ENCODE measurements at regions not wholly inside any gene's neighbourhood (a gene's known extent, or its start where the extent isn't known, plus 50 kb on each side); places are given as distances from the start of the nearest gene placed in this dataset.

DNA sequence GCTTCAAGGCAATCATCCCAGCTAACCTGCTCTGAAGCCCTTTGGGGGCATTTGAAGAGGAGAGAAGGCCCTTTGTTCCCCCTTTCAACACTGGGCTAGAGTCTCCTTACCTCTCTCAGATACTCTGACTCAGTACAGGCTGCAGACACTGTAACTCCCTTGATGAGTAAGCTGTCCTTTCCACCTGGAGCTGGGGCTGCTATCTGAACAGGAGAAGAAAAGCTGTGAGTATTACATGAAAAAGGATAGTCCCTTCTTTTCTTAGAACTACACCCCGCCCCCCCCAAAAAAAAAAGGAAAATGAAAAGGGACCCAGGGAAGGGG is 186.6 kb upstream of the PLEKHG7 start:
- H3K4me3 ChIP-seq (ENCODE audit: low read depth, low read length), result no peak overlapping the region
- no peaks in the 10 kb centered on the region for H3K4me1 ChIP-seq (ENCODE audit: control insufficient read depth, insufficient read depth, low read length)
- H3K9ac ChIP-seq (ENCODE audit: low read depth, low read length), result no peak overlapping the region
- H3K9me3 ChIP-seq (ENCODE audit: control insufficient read depth, insufficient read depth, low read length), result no peaks in the 10 kb centered on the region
- no peaks in the 10 kb centered on the region for H3K27me3 ChIP-seq (ENCODE audit: control insufficient read depth, insufficient read depth, low read length)
- no peaks in the 10 kb centered on the region for H3K36me3 ChIP-seq (ENCODE audit: control insufficient read depth, insufficient read depth, low read length)

DNA sequence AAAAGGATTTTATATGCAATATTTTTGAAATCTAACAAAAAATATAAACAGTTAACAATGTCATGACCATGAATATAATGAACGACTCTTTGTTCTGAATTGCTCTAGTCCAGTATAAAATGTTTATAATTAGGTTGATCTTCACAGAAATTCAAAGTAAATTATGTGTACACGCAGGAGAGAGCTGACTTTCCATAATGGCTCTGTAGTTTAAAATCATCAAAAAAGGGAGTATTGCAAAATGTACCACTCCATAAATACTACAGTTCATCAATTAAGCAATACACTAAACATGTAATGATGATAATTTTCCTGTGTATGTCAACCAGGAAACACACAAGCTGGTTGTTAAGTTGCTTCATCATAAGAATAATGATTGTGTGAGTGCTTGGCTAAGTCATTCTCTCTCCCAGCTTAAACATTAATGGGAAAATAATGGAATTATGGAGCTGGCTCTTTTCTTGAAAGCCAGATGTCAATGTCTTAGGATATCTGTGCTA is 189.5 kb upstream of the PLEKHG7 start:
- Histone ChIP-seq H3K4me3 (ENCODE audit: low read depth, low read length) (no peak overlapping the region), H3K9me3 (ENCODE audit: control insufficient read depth, insufficient read depth, low read length) (no peaks in the 10 kb centered on the region), H3K9ac (ENCODE audit: low read depth, low read length) (no peak overlapping the region), H3K36me3 (ENCODE audit: control insufficient read depth, insufficient read depth, low read length) (no peaks in the 10 kb centered on the region), H3K4me1 (ENCODE audit: control insufficient read depth, insufficient read depth, low read length) (no peaks in the 10 kb centered on the region), H3K27me3 (ENCODE audit: control insufficient read depth, insufficient read depth, low read length) (no peaks in the 10 kb centered on the region)

DNA sequence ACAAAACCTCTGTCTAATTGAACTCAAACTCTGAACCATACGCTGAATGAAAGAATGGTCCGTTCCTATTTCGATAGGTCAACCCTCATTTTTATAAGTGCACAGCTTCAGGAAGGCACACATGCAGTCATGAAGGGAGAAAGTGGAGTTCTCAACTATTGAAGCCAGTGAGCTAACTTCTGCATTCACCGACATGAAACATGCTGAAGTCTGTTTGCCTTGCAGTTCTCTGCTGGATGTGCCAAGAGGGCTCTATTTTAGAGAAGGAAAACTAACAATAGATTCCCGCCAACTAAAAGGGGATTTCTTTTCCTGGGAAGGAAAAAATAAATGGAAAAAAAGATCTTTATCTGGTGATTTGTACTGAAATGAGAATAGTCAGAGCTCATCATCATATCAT is 191.0 kb upstream of the PLEKHG7 start:
- no peaks in the 10 kb centered on the region for H3K27me3 ChIP-seq (ENCODE audit: control insufficient read depth, insufficient read depth, low read length)
- H3K4me3 ChIP-seq (ENCODE audit: low read depth, low read length), result no peak overlapping the region
- no peaks in the 10 kb centered on the region for H3K4me1 ChIP-seq (ENCODE audit: control insufficient read depth, insufficient read depth, low read length)
- H3K9me3 ChIP-seq (ENCODE audit: control insufficient read depth, insufficient read depth, low read length), result no peaks in the 10 kb centered on the region
- H3K9ac ChIP-seq (ENCODE audit: low read depth, low read length), result no peak overlapping the region
- H3K36me3 ChIP-seq (ENCODE audit: control insufficient read depth, insufficient read depth, low read length), result no peaks in the 10 kb centered on the region

DNA sequence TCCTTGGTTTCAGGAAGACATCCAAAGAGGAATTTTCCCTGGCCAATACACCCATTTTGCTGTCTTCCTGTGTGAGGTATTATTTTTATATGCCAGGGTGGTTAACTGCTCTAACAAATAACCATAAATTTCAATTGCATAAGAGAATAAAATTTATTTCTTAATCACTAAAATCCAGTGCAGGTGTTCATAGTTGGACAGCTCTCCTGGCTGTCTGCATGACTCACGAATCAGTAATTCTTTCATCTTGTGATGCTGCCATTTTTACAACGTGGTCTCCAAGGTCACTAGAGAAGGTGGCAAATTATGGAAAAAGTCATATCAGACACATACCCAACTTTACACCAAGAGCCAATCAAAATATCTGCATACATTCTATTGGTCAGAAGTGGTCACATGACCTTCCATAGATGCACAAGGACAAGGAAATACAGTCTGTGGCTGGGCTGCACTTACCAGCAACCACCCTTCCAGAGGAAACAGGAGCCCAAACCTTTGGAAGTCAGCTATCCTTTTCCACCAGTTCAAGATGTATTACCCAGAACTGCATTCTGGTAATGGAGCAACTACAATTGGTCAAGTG is 193.5 kb upstream of the PLEKHG7 start:
- peaks cover 8% of the 10 kb centered on the region for H3K4me1 ChIP-seq (ENCODE audit: control insufficient read depth, insufficient read depth, low read length)
- no peaks in the 10 kb centered on the region for H3K9me3 ChIP-seq (ENCODE audit: control insufficient read depth, insufficient read depth, low read length)
- no peaks in the 10 kb centered on the region for H3K36me3 ChIP-seq (ENCODE audit: control insufficient read depth, insufficient read depth, low read length)
- H3K9ac ChIP-seq (ENCODE audit: low read depth, low read length), result no peak overlapping the region
- H3K27me3 ChIP-seq (ENCODE audit: control insufficient read depth, insufficient read depth, low read length), result no peaks in the 10 kb centered on the region
- no peak overlapping the region for H3K4me3 ChIP-seq (ENCODE audit: low read depth, low read length)

DNA sequence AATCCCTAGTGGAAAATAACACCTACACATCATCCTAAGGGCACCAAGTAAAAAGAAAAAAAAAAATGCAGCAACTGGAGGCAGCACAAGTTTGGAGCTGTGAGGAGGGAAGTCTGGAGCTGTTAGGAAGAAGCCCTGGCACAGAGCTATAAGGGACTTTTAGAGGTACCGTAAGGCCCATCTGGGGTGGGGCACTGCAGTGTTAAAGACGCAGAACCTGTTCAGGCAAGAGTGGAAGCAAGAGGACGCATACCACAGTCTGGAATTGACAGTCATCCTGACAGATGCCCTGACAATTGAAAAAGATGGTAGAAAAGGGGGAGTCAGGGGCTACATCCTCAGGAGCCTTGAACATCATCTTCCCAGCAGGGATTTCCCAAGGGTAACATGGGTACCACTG is 195.9 kb upstream of the PLEKHG7 start:
- no peak overlapping the region for H3K9ac ChIP-seq (ENCODE audit: low read depth, low read length)
- peaks cover 8% of the 10 kb centered on the region for H3K4me1 ChIP-seq (ENCODE audit: control insufficient read depth, insufficient read depth, low read length)
- H3K9me3 ChIP-seq (ENCODE audit: control insufficient read depth, insufficient read depth, low read length), result no peaks in the 10 kb centered on the region
- H3K36me3 ChIP-seq (ENCODE audit: control insufficient read depth, insufficient read depth, low read length), result no peaks in the 10 kb centered on the region
- no peak overlapping the region for H3K4me3 ChIP-seq (ENCODE audit: low read depth, low read length)
- no peaks in the 10 kb centered on the region for H3K27me3 ChIP-seq (ENCODE audit: control insufficient read depth, insufficient read depth, low read length)

DNA sequence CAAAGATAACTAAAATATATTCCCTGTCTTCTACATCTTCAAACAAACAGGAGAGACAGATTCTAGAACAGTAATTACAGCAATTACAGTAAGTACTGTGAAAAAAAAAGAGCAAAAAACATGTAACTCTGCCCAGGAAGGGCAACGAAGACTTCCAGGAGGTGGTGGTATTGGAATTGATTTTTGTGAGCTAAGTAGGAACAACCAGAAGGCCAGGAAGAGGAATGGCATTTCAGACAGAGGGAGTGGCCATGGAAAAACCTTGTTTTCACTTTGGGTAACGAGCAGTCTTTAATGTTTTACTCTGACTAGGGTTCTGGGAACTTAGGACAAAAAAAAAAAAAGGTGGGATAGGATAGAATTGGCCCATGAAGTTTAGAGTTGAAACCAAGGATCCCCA is 196.3 kb upstream of the PLEKHG7 start:
- Histone ChIP-seq H3K4me1 (ENCODE audit: control insufficient read depth, insufficient read depth, low read length) (peaks cover 8% of the 10 kb centered on the region), H3K9me3 (ENCODE audit: control insufficient read depth, insufficient read depth, low read length) (no peaks in the 10 kb centered on the region), H3K4me3 (ENCODE audit: low read depth, low read length) (no peak overlapping the region), H3K27me3 (ENCODE audit: control insufficient read depth, insufficient read depth, low read length) (no peaks in the 10 kb centered on the region), H3K9ac (ENCODE audit: low read depth, low read length) (no peak overlapping the region), H3K36me3 (ENCODE audit: control insufficient read depth, insufficient read depth, low read length) (no peaks in the 10 kb centered on the region)

DNA sequence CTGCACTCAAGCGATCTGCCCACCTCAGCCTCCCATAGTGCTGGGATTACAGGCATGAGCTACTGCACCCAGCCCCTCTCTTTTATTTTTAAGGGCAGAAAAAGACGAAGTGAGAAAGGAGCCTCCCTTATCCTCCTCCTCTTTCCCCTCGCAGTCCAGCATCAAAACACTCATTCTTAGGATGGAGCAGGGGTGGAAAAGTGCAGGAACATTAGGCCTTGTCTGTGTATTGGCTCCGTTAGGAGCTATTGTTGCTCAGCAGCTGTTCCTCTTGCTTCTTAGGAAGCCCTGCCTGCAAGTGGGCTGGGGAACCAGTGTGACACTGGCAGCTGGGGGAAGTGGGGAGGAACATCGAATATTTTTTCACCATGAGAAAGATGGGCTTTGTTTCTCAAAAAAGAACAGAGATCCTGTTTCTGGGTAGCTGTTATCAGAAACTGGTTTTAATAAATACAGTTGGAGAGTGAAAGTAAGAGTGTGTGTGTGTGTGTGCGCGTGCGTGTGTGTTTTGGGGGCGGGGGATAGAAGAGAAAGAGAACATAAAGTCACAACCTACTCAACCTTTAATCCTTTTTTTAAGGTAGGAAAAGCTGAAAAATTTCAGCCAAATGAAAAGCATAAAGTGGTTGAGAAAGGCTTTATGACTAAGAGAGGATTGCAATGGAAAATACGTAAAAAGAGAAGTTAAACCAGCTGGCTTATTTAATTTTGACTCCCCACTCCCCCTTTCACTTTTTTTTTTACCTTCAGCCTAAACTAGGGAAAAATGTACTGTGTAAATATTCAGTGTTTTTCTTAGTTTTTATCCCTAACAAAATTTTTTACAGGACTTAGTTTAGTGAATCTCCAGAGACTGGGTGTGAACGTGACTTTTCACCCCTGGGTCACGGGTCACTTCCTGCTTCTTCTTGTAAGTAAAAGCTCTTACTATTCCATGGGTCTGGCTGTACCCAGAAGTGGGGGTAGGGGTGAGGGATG is 197.2 kb upstream of the PLEKHG7 start:
- Histone ChIP-seq H3K27me3 (ENCODE audit: control insufficient read depth, insufficient read depth, low read length) (no peaks in the 10 kb centered on the region), H3K4me1 (ENCODE audit: control insufficient read depth, insufficient read depth, low read length) (peaks cover 8% of the 10 kb centered on the region), H3K9ac (ENCODE audit: low read depth, low read length) (no peak overlapping the region), H3K9me3 (ENCODE audit: control insufficient read depth, insufficient read depth, low read length) (no peaks in the 10 kb centered on the region), H3K4me3 (ENCODE audit: low read depth, low read length) (no peak overlapping the region), H3K36me3 (ENCODE audit: control insufficient read depth, insufficient read depth, low read length) (no peaks in the 10 kb centered on the region)

DNA sequence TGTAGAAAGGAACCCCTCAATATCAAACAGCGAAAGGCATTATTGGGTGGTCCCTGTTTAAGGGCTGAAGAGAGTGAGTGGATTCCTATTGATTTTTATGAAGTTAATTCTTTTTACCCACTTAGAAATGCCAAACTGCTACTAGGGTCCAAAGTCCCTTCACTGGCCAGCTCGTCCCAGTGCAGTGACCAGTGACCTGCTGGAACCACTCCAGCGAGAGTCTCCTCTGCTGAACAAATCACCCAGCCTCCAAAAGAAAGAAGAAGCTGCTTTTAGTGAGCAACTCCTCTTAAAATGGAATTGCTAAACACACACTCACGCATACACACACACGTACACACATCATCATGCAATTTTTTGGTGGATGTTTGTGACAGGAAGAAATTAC is 198.2 kb upstream of the PLEKHG7 start:
- Histone ChIP-seq H3K4me3 (ENCODE audit: low read depth, low read length) (no peak overlapping the region), H3K27me3 (ENCODE audit: control insufficient read depth, insufficient read depth, low read length) (no peaks in the 10 kb centered on the region), H3K9ac (ENCODE audit: low read depth, low read length) (no peak overlapping the region), H3K36me3 (ENCODE audit: control insufficient read depth, insufficient read depth, low read length) (no peaks in the 10 kb centered on the region), H3K9me3 (ENCODE audit: control insufficient read depth, insufficient read depth, low read length) (no peaks in the 10 kb centered on the region), H3K4me1 (ENCODE audit: control insufficient read depth, insufficient read depth, low read length) (peaks cover 8% of the 10 kb centered on the region)

DNA sequence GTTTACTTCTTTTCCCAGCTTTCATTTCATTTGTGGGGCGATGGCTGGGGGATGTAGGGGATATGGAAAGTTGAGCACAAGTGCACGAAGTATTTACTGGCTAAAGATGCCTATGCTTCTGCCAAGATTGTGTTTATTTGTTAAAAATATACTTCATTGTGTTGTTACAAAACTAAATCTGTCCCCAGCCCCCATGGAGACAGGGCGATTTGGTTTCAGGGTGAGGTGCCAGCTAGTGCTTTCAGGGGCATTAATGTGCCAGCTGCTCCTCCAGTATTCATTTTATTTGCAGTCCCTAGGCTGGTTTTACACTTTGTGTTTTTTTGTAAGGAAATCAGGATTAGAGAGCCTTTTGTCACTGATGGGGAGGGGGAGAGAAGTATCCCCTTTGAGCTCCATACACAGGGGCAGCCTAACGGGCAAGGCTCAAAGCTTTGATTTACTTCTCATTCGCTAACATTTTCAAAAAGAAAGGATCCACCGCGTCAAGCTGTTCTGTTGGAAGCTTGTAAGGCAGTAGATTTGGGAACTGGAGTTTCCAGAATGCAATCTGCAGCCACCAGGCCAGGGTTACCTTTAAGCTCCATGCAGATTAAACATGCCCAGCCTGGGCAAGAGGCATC is 198.7 kb upstream of the PLEKHG7 start:
- no peaks in the 10 kb centered on the region for H3K9me3 ChIP-seq (ENCODE audit: control insufficient read depth, insufficient read depth, low read length)
- no peak overlapping the region for H3K9ac ChIP-seq (ENCODE audit: low read depth, low read length)
- H3K4me3 ChIP-seq (ENCODE audit: low read depth, low read length), result no peak overlapping the region
- H3K4me1 ChIP-seq (ENCODE audit: control insufficient read depth, insufficient read depth, low read length), result peaks cover 8% of the 10 kb centered on the region
- H3K36me3 ChIP-seq (ENCODE audit: control insufficient read depth, insufficient read depth, low read length), result no peaks in the 10 kb centered on the region
- H3K27me3 ChIP-seq (ENCODE audit: control insufficient read depth, insufficient read depth, low read length), result no peaks in the 10 kb centered on the region

DNA sequence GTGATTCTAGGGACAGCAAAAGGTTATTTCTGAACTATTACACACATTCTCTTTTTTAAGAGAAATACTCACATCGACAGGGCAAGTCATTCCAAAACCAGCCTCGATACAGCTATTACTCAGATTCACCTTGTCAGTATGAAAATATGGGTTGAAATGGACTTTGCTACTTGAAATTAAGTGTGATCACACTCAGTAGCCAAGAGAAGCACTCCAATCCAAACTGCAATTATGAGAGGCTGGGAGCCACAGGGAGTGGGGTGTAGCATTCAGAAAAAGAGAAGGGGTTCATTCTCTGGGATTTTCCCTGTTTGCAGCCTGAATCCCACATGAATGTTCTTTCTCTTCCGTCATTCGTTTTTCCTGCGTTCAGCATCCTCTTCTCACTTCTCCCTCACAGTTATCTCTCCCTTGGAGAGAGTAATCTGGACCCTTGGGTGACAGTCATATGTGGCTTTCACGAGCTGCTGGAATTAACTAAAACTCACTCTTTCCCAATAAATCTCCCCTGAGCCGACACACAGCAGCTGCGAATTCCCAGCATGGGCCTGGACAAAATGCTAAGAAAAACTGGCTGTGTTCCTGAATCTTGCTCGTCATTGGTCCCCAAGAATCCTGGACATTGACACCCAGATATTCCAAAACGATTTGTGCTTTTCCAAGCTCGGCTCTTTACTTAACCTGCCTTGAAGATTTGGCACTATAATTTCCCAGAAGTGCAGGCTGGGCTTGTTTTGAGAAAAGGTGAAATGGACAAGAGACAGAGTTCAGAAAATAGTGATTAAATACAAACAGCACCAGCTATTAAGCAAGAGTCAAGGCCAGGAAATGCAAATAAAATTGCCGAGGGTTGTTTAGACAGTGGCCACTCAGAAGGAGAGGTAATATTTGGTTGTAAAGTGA is 199.5 kb upstream of the PLEKHG7 start:
- Histone ChIP-seq H3K4me3 (ENCODE audit: low read depth, low read length) (no peak overlapping the region), H3K9ac (ENCODE audit: low read depth, low read length) (peak overlapping the region; percentile 17), H3K9me3 (ENCODE audit: control insufficient read depth, insufficient read depth, low read length) (no peaks in the 10 kb centered on the region), H3K36me3 (ENCODE audit: control insufficient read depth, insufficient read depth, low read length) (no peaks in the 10 kb centered on the region), H3K4me1 (ENCODE audit: control insufficient read depth, insufficient read depth, low read length) (peaks cover 8% of the 10 kb centered on the region), H3K27me3 (ENCODE audit: control insufficient read depth, insufficient read depth, low read length) (no peaks in the 10 kb centered on the region)

DNA sequence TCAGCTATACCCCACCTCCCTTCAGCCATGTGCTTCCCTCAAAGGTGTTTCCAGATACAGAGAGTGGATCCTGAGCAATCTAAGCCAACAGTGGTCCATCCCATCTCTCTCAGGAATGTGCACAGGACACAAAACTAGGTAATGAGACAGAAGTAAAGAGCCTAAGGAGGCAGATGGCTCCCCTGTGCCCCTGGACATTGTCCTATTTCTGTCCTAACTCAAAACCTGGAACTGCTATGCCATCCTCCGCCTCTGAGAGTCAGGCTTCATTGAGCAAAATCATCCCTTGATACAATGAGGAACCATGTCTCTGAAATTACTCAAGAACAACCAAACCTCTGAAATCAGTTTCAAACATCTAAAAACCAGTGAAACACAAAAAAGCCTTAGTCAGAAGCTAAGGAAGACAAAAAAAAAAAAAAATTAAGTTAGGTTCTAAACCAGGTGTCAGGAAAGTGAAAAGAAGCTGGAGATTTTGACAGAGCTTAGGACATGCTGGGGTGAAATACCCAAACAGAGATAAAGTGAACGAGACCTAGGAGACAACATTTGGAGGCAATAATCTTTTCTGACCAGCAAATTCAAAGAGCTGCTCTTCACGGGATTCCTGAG is 200.3 kb upstream of the PLEKHG7 start:
- Histone ChIP-seq H3K36me3 (ENCODE audit: control insufficient read depth, insufficient read depth, low read length) (no peaks in the 10 kb centered on the region), H3K9me3 (ENCODE audit: control insufficient read depth, insufficient read depth, low read length) (no peaks in the 10 kb centered on the region), H3K4me3 (ENCODE audit: low read depth, low read length) (no peak overlapping the region), H3K27me3 (ENCODE audit: control insufficient read depth, insufficient read depth, low read length) (no peaks in the 10 kb centered on the region), H3K4me1 (ENCODE audit: control insufficient read depth, insufficient read depth, low read length) (peaks cover 8% of the 10 kb centered on the region), H3K9ac (ENCODE audit: low read depth, low read length) (no peak overlapping the region)
